Kidney epithelial cell (primary cell): ENCODE measurements at regions not wholly inside any gene's neighbourhood (a gene's known extent, or its start where the extent isn't known, plus 50 kb on each side); places are given as distances from the start of the nearest gene placed in this dataset.
"Not testable (repeated sequence)": the region's sequence is repeated elsewhere in the genome, so short reads cannot be mapped to it uniquely, and the experiment has no call there.

Experiments
- DNase-seq: peaks from one replicate; pipeline ENCODE4 v3.0.0-alpha.2; 2010; ENCODE audit warnings: low read depth
- H3K27me3 ChIP-seq: 2 replicates; pipeline ENCODE4 v1.6.0; 2011; ENCODE audit warnings: low read length; ENCODE audit not compliant: control insufficient read depth, insufficient read depth
- H3K36me3 ChIP-seq: 2 replicates; pipeline ENCODE4 v1.5.1; 2011; ENCODE audit warnings: low read length; ENCODE audit not compliant: control insufficient read depth, insufficient read depth
- H3K4me3 ChIP-seq: 2 replicates; pipeline ENCODE4 v1.5.1; 2011; ENCODE audit warnings: low read depth, mild to moderate bottlenecking, control low read depth, low read length
- TF ChIP-seq, protein P1 (sequence below): IDR thresholded peaks from 2 replicates; pipeline ENCODE4 v1.5.1; 2011; ENCODE audit warnings: mild to moderate bottlenecking, moderate library complexity, low read length, control low read depth, inconsistent platforms; ENCODE audit not compliant: insufficient read depth, poor library complexity, severe bottlenecking

DNA sequence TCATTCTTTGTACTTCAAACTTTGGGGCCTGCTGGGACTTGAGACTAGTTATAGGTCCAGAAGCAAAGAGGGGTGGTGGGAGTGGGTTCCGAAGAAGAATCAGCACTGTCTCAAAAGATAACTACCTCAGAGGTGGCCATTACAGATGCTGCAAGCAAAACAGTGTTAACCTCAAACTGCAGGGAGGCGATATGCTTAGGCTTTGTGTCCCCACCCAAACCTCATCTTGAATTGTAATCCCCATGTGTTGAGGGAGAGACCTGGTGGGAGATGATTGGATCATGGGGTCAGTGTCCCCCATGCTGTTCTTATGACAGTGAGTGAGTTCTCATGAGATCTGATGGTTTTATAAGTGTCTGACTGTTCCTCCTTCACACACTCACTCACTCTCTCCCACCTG, 545.3 kb downstream of the XYLT1 start:
- DNase-seq: no peak

DNA sequence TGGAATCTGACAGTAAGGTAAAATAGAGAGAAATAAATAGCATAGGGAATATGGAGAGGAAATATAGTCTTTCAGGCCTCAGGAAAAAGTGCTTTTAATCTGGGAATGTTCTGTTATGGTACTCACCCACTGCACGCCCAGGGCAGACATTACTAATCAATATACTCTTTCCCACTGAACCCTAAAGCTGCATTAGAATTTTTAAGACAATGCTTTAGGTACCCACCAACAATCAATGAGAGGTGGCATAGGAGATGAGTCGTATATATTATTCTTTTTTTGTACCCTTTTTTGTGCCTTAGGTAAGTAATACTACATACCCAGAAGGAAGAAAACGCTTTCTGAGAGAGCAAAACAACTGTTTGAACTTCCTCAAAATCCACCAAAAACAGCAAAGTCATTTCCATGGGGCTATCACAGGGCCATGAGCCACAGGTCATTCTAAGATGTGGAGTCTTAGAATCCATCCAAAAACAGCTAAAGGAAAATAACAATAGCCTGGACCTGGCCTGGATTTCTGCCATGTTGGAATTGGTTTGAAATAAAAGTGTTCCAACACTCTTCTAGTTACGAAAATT, 542.1 kb downstream of the XYLT1 start:
- TF ChIP-seq, protein P1, sequence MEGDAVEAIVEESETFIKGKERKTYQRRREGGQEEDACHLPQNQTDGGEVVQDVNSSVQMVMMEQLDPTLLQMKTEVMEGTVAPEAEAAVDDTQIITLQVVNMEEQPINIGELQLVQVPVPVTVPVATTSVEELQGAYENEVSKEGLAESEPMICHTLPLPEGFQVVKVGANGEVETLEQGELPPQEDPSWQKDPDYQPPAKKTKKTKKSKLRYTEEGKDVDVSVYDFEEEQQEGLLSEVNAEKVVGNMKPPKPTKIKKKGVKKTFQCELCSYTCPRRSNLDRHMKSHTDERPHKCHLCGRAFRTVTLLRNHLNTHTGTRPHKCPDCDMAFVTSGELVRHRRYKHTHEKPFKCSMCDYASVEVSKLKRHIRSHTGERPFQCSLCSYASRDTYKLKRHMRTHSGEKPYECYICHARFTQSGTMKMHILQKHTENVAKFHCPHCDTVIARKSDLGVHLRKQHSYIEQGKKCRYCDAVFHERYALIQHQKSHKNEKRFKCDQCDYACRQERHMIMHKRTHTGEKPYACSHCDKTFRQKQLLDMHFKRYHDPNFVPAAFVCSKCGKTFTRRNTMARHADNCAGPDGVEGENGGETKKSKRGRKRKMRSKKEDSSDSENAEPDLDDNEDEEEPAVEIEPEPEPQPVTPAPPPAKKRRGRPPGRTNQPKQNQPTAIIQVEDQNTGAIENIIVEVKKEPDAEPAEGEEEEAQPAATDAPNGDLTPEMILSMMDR: no peak
- Histone ChIP-seq H3K27me3 (no peaks in the 10 kb centered on the region), H3K36me3 (no peaks in the 10 kb centered on the region), H3K4me3 (no peak overlapping the region)
- DNase-seq: no peak

More for the DNA sequence above, 545.3 kb downstream of the XYLT1 start:
- Histone ChIP-seq H3K27me3 (no peaks in the 10 kb centered on the region), H3K36me3 (no peaks in the 10 kb centered on the region), H3K4me3 (no peak overlapping the region)
- TF ChIP-seq, protein P1: no peak

DNA sequence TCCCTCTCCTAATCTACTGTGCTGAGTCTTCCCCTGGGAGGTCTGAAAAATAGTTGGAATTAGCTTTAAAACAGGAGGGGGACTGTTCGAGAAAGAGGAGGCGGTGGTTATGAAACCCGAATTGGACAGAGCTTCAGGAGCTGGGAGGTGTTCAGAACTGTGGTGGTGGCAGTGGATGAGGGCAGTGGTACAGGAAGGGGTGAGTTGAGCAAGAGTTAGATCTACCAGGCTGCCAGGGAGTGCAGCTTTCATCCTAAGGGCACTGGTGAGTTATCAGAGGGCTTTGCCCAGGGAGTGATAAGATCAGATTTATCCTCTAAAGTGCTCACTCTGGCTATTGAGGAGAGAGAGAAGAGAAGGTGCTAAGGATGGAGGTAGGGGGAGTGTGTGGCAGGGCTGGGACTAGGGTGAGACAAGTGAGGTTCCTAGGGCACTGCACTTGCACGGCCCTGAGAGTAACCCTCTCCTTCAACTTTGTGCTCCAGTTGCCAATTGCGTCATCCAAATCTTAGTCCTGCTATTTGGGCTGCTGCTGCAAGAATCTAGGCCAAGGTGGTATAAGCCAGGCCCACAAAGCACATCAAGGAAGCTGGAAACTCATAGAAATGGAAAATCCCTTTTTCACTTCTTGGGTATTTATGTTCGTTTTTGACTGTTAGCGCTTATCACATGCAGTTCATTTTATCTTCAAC, 540.3 kb downstream of the XYLT1 start:
- DNase-seq: no peak
- H3K36me3 ChIP-seq: no peaks in the 10 kb centered on the region
- H3K4me3 ChIP-seq: no peak overlapping the region
- no peaks in the 10 kb centered on the region for H3K27me3 ChIP-seq
- TF ChIP-seq, protein P1: no peak

DNA sequence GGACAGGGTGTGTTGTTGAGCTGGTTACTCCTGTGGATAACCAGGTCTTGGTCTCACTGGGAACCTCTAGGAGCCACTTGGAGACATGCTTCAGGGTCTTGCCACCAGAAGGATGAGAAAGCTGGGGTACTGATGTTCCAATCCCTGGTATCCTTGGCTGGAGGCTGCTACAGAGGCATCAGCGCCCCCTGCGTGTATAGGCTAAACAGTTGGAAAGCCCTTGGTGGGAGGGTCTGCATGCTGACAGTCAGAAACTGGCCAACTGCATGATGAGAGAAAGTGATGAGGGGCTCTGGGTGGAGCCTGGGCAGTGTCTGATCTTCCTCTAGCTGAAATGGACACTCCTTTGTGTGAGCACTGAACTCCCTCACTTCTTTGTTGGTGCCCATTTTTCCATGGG, 536.9 kb downstream of the XYLT1 start:
- no peak for DNase-seq

DNA sequence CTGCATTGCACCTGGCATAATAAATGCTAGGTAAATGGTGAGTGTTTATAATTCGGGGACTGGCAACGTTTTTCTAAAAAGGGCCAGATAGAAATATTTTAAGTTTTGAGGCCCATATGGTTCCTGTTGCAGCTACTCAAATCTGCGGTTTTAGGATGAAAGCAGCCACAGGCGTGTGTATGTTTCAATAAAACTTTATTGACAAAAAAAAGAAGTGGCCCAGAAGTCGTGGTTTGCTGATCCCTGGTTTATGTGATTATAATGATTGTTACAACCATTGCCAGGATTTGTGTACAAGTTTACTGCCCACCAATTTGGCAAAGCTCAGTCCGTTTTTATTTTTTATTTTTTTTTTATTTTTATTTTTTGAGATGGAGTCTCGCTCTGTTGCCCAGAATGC, 536.1 kb downstream of the XYLT1 start:
- H3K27me3 ChIP-seq: no peaks in the 10 kb centered on the region
- TF ChIP-seq, protein P1: no peak
- no peak overlapping the region for H3K4me3 ChIP-seq
- H3K36me3 ChIP-seq: no peaks in the 10 kb centered on the region
- no peak for DNase-seq

More for the DNA sequence above, 536.9 kb downstream of the XYLT1 start:
- TF ChIP-seq, protein P1: no peak
- no peaks in the 10 kb centered on the region for H3K36me3 ChIP-seq
- no peak overlapping the region for H3K4me3 ChIP-seq
- H3K27me3 ChIP-seq: no peaks in the 10 kb centered on the region

DNA sequence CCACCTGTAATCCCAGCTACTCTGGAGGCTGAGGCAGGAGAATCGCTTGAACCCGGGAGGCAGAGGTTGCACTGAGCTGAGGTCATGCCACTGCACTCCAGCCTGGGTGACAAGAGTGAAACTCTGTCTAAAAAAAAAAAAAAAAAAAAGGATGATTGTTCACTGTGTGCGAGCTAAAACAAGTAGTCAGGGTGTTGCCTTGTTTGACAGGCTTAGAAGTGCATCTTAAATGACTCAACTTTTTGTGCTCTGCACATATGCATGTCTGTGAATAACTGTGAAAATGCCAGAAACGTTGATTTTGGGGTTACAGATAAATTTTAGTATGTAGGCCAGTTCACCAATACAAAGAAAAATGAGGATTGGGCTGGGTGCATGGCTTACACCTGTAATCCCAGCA, 534.9 kb downstream of the XYLT1 start:
- not testable (repeated sequence) for DNase-seq, H3K4me3 ChIP-seq, H3K27me3 ChIP-seq, H3K36me3 ChIP-seq
